GM19468 (cell line): ENCODE measurements at regions not wholly inside any gene's neighbourhood (a gene's known extent, or its start where the extent isn't known, plus 50 kb on each side); places are given as distances from the start of the nearest gene placed in this dataset.
"Not testable (repeated sequence)": the region's sequence is repeated elsewhere in the genome, so short reads cannot be mapped to it uniquely, and the experiment has no call there.

Experiments
- ATAC-seq: cut with Tn5 transposase; IDR thresholded peaks from one replicate; pipeline ENCODE4 v1.9.1; 2021; ENCODE audit warnings: mild to moderate bottlenecking, moderate library complexity, moderate number of reproducible peaks; ENCODE audit not compliant: unreplicated experiment; ENCODE audit errors: extremely low read depth

DNA sequence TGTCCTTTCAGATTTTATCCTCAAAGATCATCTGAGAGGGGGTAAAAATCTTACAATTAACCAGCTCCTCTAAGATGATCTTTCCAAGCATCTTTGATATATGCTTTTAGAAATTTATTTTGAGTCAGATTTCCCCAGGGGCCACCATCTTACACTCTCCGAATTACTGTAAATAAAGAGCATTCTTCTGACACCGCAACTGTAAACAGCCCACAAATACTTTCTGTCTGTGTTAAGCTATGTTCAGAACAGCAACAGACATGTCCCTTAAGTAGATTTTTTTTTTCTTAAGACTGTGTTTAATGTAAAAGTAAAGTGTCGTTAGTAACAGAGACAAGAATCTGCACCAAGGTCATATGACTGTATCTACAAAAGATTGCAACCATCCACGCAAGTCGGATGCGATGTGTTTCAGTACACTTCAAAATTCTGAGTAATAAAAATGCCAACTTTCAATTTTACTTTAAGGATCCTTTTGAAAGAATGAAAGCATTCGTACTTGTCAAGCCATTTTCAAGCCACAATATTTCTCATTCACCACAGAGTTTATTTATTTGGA is 159.0 kb upstream of the KCNH8 start:
- no peak for ATAC-seq

DNA sequence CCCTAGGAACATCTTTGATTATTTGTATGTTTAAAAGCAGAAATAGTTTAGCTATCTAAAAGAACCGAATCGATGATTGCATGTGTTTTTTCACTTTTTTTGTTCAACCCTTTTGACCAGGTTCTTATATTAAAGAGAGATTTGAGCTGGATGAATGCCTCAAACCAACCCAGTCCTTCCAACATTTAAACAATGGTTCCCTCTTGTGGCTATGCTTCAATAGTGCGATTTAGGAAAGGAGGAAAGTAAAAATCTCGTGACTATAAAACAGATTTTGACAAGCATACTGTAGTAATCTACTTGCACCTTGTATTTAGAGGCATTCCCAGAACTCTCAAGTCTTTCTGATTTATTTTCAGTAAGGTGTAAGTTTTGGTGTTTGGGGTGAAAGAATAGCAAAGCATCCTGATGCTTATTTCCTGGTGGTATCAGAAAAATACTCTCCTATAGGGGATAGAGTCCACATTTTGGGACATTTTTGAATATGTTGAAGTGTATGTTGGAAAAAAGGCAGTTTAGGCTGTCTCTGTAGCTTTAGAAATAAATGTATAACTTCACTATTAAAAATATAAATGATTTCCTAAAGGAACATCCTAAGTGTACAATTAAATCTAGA is 159.6 kb upstream of the KCNH8 start:
- ATAC-seq: no peak

DNA sequence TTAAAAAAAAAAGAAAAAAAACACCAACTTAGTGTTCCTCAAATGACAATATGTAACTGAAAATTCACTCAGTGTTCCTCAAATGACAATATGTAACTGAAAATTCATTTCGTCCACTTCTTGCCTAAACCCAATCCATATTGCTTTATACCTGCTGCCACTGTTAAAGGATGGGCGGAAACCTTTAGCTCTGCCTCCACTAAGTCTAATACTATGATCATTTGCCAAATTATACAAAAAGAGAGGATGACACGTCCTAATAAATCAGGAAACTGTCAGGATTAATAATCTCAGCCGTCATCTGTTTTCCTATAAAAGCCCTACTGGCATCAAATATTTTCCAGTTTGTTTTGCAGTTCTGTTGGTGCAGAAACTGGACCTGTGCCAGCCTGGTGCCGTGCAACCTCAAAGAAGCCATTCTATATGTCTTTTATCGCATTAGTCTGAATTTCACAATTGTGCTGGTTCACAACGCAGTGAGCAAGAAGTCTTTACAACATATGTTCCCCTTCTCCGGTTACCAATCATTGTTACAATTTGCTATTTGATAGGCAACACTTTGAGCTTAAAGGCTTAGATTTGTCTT is 160.4 kb upstream of the KCNH8 start:
- ATAC-seq: no peak

DNA sequence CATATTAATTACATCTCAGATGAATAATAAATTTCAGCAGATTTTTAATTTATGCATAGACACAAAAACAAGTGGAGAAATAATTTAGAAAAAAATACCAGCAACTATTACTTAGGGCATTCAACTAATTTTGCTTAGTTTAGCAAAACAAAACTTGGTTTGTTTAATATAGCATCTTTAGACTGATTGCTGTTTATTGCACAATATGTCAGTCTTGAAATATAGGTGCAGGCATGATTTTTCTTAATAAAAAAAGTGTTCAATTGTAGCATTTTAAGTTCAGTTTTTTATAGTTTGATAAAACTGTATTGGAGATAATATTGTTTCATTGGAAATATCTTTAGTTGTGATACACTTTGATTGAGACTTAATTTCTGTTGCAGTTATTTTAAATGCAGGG is 161.2 kb upstream of the KCNH8 start:
- ATAC-seq: no peak

DNA sequence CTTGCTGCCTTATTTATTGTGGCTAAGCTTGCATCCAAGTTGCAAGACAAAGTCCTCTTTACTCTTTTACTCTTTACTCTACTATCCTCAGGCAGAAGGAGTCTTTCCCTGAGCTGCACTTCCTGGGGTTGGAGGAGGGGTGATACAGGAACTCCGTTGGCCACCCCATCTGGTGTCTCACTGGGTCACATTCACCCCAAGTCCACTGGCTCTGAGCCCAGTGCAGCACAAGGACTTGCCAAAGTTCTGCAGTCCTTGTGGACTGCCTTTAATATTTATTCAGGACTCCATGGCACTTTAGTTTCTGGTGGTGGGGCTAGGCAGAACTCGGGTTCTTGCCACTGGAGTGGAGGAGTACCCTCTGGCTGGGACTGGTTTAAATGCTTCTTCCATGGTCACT is 165.4 kb upstream of the KCNH8 start:
- no peak for ATAC-seq

DNA sequence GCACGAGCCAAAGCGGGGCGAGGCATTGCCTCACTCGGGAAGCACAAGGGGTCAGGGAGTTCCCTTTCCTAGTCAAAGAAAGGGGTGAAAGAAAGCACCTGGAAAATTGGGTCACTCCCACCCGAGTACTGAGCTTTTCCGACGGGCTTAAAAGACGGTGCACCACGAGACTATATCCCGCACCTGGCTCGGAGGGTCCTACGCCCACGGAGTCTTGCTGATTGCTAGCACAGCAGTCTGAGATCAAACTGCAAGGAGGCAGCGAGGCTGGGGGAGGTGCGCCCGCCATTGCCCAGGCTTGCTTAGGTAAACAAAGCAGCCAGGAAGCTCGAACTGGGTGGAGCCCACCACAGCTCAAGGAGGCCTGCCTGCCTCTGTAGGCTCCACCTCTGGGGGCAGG is 172.2 kb upstream of the KCNH8 start:
- ATAC-seq: not testable (repeated sequence)

DNA sequence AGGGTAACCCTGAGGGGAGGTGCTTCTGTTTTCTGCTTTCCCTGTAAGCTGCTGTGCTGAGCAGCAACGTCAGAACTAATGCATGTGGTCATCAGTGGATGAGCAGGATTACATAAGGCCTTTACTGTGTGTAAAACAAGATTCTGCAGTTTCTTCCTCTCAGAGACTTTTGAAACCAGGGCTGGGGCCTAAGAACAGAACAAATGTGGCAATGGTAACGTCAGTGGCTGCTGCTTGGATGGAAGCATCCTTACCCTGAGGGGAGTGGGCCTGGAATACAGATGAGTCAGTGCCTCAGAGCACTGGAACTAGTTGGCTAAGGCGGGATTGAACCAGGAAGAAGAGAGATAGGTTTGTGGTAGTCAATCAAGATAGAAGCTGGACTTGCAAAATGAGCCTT is 180.2 kb upstream of the KCNH8 start:
- no peak for ATAC-seq

DNA sequence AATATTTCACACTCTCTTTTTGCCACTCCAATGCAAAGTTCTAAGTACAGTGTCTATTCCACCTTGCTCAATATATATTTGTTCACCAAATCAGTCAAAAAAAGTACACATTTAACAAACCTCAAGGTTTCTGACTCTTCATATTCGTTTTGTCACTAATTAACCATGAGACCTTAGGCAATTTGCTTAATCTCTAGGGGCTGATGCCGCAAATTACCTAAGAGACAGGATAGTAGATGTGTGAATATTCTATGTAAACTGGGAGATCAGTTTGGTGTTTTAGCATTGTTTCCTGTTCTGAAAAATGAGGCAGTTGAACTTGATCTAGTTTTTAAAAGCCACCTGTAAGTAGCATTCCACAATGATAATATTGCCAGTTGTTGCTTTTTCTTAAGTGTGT is 182.5 kb upstream of the KCNH8 start:
- no peak for ATAC-seq

DNA sequence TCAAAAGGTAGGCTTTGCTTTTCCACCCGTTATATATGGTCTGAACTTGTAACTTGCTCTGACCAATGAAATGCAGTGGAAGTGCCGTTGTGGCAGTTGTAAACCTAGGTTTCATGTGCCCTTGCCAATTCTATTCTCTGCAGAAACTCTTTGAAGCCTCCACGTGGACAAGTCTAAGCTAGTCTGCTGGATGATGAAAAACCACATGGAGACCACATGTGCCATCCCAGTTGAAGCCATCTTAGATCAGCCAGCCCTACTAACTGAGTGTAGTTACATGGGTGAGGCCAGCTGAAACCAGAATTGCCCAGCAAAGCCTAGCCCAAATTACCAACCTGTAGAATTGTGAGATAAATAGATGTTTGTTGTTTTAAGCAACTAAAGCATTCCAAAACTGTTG is 183.7 kb upstream of the KCNH8 start:
- ATAC-seq: no peak

DNA sequence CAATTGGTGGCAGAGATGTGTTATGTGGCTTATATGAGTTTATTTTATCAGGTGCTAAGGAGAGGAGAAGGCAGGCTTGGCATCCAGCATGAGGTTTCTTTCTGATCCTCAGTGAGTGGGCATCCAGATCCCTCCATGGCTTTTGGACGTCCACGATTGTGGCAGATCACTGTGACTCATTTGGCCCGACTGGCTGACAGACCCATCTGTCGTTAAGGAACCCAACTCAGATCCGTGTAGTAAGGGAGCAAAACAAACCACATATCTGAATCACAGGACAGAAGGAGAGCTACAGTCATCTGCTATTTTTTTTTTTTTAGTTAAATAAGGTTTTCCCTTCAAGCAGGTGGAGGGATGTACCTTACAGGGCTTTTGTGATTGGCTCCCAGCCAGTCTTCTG is 197.0 kb upstream of the KCNH8 start:
- no peak for ATAC-seq

DNA sequence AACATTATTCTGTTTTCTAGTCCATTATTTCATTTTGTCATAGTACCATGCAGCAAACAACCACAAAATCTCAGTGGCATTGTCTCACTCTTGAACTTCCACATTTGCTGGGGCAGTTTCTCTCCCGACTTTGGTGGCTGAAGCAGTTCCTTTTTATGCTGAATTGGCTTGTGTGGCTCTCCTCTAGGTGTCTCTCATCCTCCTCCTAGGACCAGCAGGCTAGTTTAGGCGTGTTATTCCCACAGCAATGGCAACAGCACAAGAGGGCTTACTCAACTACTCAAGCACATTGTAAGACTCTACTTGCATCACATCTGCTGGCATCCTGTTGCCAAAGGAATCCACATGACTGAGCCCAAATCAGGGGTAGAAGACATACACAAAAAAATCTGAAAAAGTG is 201.8 kb upstream of the KCNH8 start:
- ATAC-seq: no peak

DNA sequence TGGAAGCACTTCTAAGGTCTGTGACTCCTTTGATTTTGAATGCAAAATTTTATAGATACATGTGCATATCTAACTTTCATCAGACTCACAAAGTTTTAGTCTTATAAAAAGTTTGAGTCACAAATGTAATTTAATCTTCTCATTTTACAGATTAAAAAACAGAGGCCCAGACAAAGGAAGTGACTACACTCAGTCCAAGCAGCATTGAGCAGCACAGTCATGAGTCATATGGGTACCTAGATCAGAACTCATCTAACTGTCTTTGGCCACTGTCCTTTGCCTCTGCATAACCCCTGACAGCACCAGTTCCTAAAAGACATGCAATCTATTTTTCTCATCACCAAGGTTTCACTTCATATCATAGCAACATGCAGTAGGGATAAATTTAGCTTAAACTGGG is 210.7 kb upstream of the KCNH8 start:
- no peak for ATAC-seq

DNA sequence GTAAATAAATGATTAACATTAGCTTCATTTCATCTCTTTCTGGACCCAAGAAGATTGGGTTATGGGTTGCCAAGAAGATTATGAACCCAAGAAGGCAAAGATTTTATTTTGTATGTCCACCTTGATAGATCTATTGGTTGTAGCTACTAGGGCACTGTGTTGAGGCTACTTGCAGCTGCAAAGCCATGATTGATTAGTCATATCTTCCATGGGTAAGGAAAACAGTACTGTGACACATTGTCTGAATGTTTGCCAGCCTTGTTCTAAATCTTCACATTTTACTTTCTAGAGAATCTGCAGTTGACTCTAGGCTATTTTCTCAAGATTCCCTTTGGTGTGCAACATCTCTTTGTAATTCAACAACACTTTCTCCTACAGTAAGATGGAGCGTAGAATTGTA is 229.2 kb upstream of the KCNH8 start:
- no peak for ATAC-seq

DNA sequence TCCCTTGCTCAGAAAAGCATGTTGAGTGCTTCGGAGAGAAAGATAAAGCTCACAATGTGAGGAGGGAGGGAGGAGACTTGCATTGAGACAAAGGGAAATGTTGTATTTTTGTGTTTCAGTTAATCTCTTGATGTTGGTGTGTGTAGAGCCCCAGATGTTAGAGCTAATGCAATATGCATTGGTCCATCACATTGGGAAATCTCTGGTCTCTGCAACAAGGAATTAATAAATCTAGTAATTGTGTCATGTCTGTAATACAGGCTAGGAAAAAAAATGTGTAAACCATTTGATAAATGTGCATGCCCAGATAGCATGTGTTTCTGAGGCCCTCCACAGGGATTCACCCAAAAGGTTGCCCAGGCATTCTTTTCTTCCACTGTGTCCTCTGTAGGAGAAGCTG is 230.4 kb upstream of the KCNH8 start:
- no peak for ATAC-seq

DNA sequence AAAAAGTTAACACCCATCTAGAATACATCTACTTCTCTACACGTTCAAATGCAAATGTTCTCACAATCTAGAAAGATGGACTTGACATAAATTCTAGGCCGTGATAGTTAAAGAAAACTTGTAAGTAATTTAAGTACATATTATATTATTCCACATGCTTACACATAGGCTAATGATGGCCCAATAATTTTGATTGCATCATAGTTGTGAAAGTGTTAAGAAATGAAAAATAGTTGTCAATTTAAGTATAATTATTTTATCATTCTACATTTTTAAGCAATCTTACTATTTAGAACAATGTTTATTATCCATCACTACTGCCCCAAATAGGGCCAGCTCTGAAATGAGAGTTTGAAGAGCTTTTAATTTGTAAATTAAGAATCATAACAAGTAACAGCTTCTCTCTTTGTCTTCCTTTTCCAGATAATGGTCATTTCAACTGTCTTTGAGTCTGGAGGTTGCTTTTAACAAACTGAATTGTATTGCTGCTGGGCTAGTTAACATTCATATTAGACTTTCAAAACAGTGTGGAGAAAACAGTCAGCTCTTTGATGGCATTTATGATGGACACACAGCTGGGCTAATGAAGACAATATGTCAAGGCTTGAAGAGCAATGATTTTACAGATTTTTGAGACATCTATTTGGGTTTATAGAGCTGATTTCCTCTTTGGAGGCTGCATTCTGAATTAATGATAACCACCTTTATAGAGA is 246.1 kb upstream of the KCNH8 start:
- no peak for ATAC-seq

DNA sequence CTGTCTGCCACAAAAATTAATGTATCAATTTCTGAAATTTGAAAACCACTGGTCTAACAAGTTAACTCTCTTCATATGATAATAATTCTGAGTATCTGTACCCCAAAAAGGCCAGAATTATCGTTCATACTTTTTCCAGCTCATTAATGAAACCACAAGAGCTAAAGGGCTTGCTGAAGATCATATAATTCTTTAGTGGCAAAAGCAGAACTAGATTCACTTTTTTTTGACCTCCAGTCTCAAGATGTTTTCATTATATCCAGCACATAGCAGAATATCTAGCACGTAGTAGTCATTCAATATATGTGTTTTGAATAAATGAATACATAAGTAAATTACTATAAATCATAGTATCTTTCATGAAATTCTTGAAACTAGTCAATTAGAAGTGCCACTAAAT is 246.7 kb upstream of the KCNH8 start:
- ATAC-seq: no peak

DNA sequence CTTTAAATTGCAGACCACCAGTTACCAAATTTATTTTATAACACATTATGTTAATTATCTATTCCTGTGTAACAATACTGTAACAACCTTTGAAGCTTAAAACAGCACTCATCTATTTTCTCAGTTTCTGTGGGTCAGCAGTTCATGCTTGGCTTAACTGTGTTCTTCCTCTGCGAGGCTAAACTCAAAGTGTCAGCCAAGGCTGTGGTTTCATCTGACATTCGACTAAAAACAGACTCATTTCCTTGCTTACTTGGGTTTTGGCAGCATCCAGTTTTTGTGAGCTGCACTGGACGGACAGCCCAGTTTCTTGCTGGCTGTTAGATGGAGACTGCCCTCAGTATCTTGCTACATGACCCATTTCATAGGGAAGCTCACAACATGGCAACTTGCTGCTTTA is 247.3 kb upstream of the KCNH8 start:
- peak; percentile 34 for ATAC-seq

DNA sequence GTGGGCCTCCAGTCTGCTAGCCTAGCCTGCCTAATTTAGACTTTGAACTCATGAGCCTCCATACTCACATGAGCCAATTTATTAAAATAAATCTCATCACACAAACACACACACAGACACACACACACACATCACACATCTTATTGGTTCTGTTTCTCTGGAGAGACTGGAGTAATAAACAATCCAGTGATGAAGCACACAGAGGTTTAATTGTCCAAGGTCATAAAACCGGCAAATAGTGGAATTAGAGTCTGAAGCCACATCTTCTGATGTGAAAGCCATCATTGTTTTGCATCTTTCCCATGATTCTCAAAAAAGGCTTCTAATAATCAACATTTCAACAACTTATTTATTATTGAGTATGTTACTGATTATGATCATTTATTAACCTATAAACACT is 249.4 kb upstream of the KCNH8 start:
- no peak for ATAC-seq

DNA sequence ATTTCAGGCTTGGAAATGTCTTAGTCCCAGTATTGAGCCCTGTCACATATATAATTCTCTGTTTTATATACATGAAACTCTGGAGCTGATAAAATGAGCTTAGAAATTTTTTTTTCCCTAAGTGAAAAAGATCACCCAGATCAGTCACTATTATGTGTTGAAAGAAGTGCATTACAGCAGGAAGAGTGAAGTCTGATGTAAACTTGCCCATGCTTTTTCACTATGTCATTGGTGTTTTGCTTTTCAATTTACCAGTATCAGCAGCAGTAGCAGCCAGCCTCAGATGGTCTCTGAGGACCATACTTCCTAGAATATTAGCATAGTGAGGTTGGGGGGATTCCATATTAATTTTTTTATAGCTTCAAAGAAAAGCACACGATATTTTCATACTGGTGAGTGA is 255.6 kb upstream of the KCNH8 start:
- no peak for ATAC-seq

DNA sequence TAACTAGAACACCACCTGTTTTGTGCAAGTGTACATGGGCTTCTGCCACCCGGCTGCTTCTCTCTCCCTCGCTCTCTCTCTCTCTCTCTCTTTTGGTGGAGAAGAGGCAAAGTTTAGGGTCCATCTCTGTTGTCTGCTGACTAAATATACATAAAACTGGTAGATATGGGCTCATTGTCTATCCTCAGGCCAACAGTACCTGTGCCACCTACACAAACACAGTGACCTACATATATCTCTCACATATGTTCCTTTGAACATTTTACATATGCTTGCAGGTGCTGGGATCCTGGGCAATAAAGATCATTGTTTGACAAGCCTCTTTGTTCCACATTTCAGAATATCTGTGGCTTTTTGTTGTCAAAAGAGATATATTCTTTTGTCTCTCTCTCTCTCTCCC is 256.3 kb upstream of the KCNH8 start:
- ATAC-seq: no peak

DNA sequence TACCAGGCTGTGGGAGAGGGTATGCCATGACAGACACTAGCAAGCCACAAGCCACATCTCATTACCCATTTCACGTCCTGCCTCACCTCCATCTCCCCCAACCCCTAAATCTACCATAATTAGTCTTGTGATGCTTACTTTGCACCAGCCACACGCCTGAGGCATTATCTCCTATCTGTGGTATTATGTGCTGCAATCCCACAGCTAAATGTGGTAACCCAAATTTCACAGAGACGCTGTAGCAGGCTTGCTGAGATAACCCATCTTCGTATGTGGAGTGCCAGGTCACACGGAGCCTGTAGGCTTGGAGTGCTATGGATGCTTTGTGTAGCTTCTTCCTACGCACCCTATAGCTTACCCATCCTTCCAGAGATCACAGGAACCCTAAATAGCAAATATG is 256.7 kb upstream of the KCNH8 start:
- no peak for ATAC-seq

DNA sequence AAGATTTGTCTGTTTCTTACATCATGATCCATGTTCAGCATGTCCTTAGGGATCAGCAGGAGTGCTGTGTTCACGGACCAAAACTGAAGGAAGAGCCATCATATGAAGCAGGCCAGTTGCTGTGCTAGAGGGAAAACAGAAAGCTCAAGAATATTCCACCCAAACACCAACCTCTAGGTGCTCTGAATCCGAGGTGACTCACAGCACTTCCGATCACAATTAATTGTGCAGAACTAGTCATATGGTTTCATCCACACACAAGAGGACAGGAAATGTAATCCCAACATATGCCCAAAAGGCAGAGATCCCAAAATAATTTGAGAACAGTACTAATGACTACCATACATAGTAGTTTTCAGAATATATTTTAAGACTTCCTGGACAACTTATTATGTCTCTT is 257.9 kb upstream of the KCNH8 start:
- no peak for ATAC-seq
